ENCODE measurements at regions not wholly inside any gene's neighbourhood (a gene's known extent, or its start where the extent isn't known, plus 50 kb on each side); places are given as distances from the start of the nearest gene placed in this dataset.

DNA sequence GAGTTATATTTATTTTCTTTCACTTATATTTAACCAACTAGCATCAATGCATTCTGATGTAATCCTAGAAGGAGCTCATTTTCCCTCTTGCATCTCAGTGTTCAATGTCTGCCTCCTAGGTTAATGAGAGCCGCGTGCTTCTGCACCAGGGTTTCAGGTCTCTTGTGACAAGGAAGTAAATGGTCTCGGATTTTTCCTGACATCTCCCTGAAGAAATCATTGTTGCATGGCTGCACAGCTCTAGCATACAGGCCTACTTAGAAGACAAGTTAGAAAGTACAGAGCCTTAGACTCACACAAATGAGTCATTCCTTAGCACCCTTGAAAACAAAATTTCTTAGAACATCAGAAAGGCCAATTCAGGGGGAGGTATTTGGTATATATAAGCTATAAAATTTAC, 57.2 kb upstream of the KLF12 start:
- TF ChIP-seq, protein P1, sequence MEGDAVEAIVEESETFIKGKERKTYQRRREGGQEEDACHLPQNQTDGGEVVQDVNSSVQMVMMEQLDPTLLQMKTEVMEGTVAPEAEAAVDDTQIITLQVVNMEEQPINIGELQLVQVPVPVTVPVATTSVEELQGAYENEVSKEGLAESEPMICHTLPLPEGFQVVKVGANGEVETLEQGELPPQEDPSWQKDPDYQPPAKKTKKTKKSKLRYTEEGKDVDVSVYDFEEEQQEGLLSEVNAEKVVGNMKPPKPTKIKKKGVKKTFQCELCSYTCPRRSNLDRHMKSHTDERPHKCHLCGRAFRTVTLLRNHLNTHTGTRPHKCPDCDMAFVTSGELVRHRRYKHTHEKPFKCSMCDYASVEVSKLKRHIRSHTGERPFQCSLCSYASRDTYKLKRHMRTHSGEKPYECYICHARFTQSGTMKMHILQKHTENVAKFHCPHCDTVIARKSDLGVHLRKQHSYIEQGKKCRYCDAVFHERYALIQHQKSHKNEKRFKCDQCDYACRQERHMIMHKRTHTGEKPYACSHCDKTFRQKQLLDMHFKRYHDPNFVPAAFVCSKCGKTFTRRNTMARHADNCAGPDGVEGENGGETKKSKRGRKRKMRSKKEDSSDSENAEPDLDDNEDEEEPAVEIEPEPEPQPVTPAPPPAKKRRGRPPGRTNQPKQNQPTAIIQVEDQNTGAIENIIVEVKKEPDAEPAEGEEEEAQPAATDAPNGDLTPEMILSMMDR (IDR thresholded peaks at IDR 0.05; ENCODE audit: low read depth, low read length, poor library complexity, severe bottlenecking) = no peak
- TF ChIP-seq EZH2phosphoT487 (IDR thresholded peaks at IDR 0.05; ENCODE audit: borderline replicate concordance, low read length) = no peak
- Histone ChIP-seq H3K9me2 (replicated peaks; ENCODE audit: control insufficient read depth, low read length) (no peaks in the 10 kb centered on the region), H3F3A (ENCODE audit: control insufficient read depth, insufficient read depth) (no peaks in the 10 kb centered on the region), H3K4me2 (ENCODE audit: low read length) (no peak overlapping the region), H3K27ac (ENCODE audit: low read depth, low read length) (no peak overlapping the region), H3K36me3 (ENCODE audit: control insufficient read depth, low read length) (no peaks in the 10 kb centered on the region), H3K27me3 (ENCODE audit: control insufficient read depth, low read length) (no peaks in the 10 kb centered on the region), H3K4me3 (ENCODE audit: low read length) (no peak overlapping the region), H3K9me3 (ENCODE audit: control insufficient read depth, insufficient read depth, low read length) (no peaks in the 10 kb centered on the region), H3K4me1 (ENCODE audit: control insufficient read depth, low read length) (no peaks in the 10 kb centered on the region), H3K79me2 (ENCODE audit: control insufficient read depth, low read length) (no peaks in the 10 kb centered on the region), H4K20me1 (ENCODE audit: control insufficient read depth, insufficient read depth, low read depth, low read length) (no peaks in the 10 kb centered on the region)

DNA sequence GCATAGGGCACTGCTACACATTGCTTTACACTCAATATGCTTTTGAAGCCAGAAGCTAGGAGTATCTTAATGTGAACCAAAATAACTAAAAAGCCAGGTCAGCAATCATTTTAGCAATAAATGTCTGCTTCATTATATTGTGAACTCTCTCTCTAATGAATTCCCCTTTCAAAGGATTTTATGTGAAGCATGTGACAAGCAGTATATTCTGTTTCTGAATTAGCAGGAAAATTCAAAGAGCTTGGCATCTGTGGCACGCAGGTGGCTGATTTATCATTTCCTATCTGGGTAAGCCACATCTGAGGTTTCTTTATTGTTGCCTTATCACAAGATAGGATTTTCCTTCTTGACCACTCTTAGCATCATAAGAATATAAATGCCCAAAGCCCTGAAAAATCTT, 56.8 kb upstream of the KLF12 start:
- Histone ChIP-seq H3K36me3 (ENCODE audit: control insufficient read depth, low read length) (no peaks in the 10 kb centered on the region), H3K9me3 (ENCODE audit: control insufficient read depth, insufficient read depth, low read length) (no peaks in the 10 kb centered on the region), H3F3A (ENCODE audit: control insufficient read depth, insufficient read depth) (no peaks in the 10 kb centered on the region), H3K9me2 (replicated peaks; ENCODE audit: control insufficient read depth, low read length) (no peaks in the 10 kb centered on the region), H3K79me2 (ENCODE audit: control insufficient read depth, low read length) (no peaks in the 10 kb centered on the region), H3K4me1 (ENCODE audit: control insufficient read depth, low read length) (no peaks in the 10 kb centered on the region), H3K27ac (ENCODE audit: low read depth, low read length) (no peak overlapping the region), H4K20me1 (ENCODE audit: control insufficient read depth, insufficient read depth, low read depth, low read length) (no peaks in the 10 kb centered on the region), H3K4me3 (ENCODE audit: low read length) (no peak overlapping the region), H3K4me2 (ENCODE audit: low read length) (no peak overlapping the region), H3K27me3 (ENCODE audit: control insufficient read depth, low read length) (no peaks in the 10 kb centered on the region)
- TF ChIP-seq EZH2phosphoT487 (IDR thresholded peaks at IDR 0.05; ENCODE audit: borderline replicate concordance, low read length) = no peak
- TF ChIP-seq, protein P1 (IDR thresholded peaks at IDR 0.05; ENCODE audit: low read depth, low read length, poor library complexity, severe bottlenecking) = no peak

DNA sequence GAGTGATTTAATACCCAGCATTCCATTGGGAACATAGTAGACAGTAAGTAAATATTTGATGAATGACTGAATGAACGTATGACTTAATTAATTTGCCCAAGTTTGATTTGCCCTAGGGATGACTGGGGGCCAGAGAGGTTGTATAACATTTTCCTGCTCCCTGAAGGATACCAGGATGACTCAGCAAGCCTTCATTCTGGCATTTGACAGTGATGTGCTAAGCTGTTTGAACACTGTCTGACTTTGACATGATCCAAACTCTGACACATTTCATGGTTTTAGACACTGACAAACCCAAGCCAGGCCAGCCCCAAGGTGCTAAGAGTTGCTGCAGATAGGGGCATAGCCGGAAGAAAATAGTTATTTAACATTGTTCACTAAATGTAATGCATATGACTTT, 53.4 kb upstream of the KLF12 start:
- H4K20me1 ChIP-seq (ENCODE audit: control insufficient read depth, insufficient read depth, low read depth, low read length) = no peaks in the 10 kb centered on the region
- TF ChIP-seq EZH2phosphoT487 (IDR thresholded peaks at IDR 0.05; ENCODE audit: borderline replicate concordance, low read length) = no peak
- TF ChIP-seq, protein P1 (IDR thresholded peaks at IDR 0.05; ENCODE audit: low read depth, low read length, poor library complexity, severe bottlenecking) = no peak
- no peaks in the 10 kb centered on the region for H3K9me2 ChIP-seq (replicated peaks; ENCODE audit: control insufficient read depth, low read length)
- no peaks in the 10 kb centered on the region for H3K79me2 ChIP-seq (ENCODE audit: control insufficient read depth, low read length)
- no peaks in the 10 kb centered on the region for H3K27me3 ChIP-seq (ENCODE audit: control insufficient read depth, low read length)
- H3K36me3 ChIP-seq (ENCODE audit: control insufficient read depth, low read length) = no peaks in the 10 kb centered on the region
- no peak overlapping the region for H3K4me3 ChIP-seq (ENCODE audit: low read length)
- no peak overlapping the region for H3K27ac ChIP-seq (ENCODE audit: low read depth, low read length)
- no peaks in the 10 kb centered on the region for H3K4me1 ChIP-seq (ENCODE audit: control insufficient read depth, low read length)
- no peaks in the 10 kb centered on the region for H3F3A ChIP-seq (ENCODE audit: control insufficient read depth, insufficient read depth)
- H3K4me2 ChIP-seq (ENCODE audit: low read length) = no peak overlapping the region
- no peaks in the 10 kb centered on the region for H3K9me3 ChIP-seq (ENCODE audit: control insufficient read depth, insufficient read depth, low read length)

DNA sequence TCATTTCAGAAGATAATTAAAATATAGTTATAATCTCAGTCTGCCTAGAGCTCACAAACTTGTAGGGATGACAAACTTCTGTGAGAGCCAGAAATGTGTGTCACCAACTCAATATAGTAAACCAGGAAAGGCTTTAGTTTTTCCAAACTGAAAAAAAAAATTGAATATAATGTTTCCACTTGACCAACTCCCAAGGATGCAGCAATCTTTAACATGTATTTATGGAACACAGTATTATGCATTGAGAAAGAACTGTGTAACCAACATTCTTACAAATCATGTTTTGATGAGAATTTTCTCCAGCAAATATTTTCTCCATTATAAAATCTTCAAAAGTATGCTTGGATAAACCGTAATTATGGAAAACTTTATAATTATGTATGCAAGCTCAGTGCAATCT, 50.1 kb upstream of the KLF12 start:
- Histone ChIP-seq H3K9me3 (ENCODE audit: control insufficient read depth, insufficient read depth, low read length) (no peaks in the 10 kb centered on the region), H3K4me3 (ENCODE audit: low read length) (no peak overlapping the region), H3K4me1 (ENCODE audit: control insufficient read depth, low read length) (no peaks in the 10 kb centered on the region), H3K27me3 (ENCODE audit: control insufficient read depth, low read length) (no peaks in the 10 kb centered on the region; the same call in 1 of the 2 replicates), H3K9me2 (replicated peaks; ENCODE audit: control insufficient read depth, low read length) (no peaks in the 10 kb centered on the region), H3K36me3 (ENCODE audit: control insufficient read depth, low read length) (no peaks in the 10 kb centered on the region), H4K20me1 (ENCODE audit: control insufficient read depth, insufficient read depth, low read depth, low read length) (no peaks in the 10 kb centered on the region), H3K79me2 (ENCODE audit: control insufficient read depth, low read length) (no peaks in the 10 kb centered on the region), H3F3A (ENCODE audit: control insufficient read depth, insufficient read depth) (no peaks in the 10 kb centered on the region), H3K27ac (ENCODE audit: low read depth, low read length) (no peak overlapping the region), H3K4me2 (ENCODE audit: low read length) (no peak overlapping the region)
- TF ChIP-seq, protein P1 (IDR thresholded peaks at IDR 0.05; ENCODE audit: low read depth, low read length, poor library complexity, severe bottlenecking) = no peak
- TF ChIP-seq EZH2phosphoT487 (IDR thresholded peaks at IDR 0.05; ENCODE audit: borderline replicate concordance, low read length) = no peak
